ENCODE measurements at regions not wholly inside any gene's neighbourhood (a gene's known extent, or its start where the extent isn't known, plus 50 kb on each side); places are given as distances from the start of the nearest gene placed in this dataset.

- DNase-seq, result no peak
Observed at GRCh38 chr9:28528049-28528448, 954.8 kb upstream of the C9orf72 start.

- DNase-seq, result no peak
Observed at GRCh38 chr9:28538132-28538531, 964.9 kb upstream of the C9orf72 start.

- DNase-seq, result no peak
Observed at GRCh38 chr9:28539434-28540070, 966.3 kb upstream of the C9orf72 start.

GRCh38 chr9:28542928-28543327 lies 969.6 kb upstream of the C9orf72 start:
- DNase-seq, result no peak

- DNase-seq, result no peak
Observed at GRCh38 chr9:28547527-28547926, 974.2 kb upstream of the C9orf72 start.

GRCh38 chr9:28563291-28563934 lies 990.1 kb upstream of the C9orf72 start:
- no peak for DNase-seq

- no peak for DNase-seq
Observed at GRCh38 chr9:28583832-28584231, 1010.6 kb upstream of the C9orf72 start.

GRCh38 chr9:28584542-28584941 lies 1011.3 kb upstream of the C9orf72 start:
- no peak for DNase-seq

- no peak for DNase-seq
Observed at GRCh38 chr9:28587052-28587451, 1013.8 kb upstream of the C9orf72 start.

- no peak for DNase-seq
Observed at GRCh38 chr9:28598408-28598807, 1025.1 kb upstream of the C9orf72 start.

GRCh38 chr9:28600226-28600625 lies 1026.9 kb upstream of the C9orf72 start:
- no peak for DNase-seq

GRCh38 chr9:28607843-28608242 lies 1034.6 kb upstream of the C9orf72 start:
- DNase-seq, result no peak

- no peak for DNase-seq
Observed at GRCh38 chr9:28610339-28610738, 1037.1 kb upstream of the C9orf72 start.

- no peak for DNase-seq
Observed at GRCh38 chr9:28616310-28616709, 1043.0 kb upstream of the C9orf72 start.

- no peak for DNase-seq
Observed at GRCh38 chr9:28620011-28620410, 1046.7 kb upstream of the C9orf72 start.

GRCh38 chr9:28620661-28621060 lies 1047.4 kb upstream of the C9orf72 start:
- DNase-seq, result no peak

GRCh38 chr9:28624771-28625170 lies 1051.5 kb upstream of the C9orf72 start:
- DNase-seq, result no peak

- DNase-seq, result no peak
Observed at GRCh38 chr9:28628031-28628430, 1054.8 kb upstream of the C9orf72 start.

- DNase-seq, result no peak
Observed at GRCh38 chr9:28648723-28649122, 1075.4 kb upstream of the C9orf72 start.

GRCh38 chr9:28650327-28650726 lies 1077.0 kb upstream of the C9orf72 start:
- DNase-seq, result no peak

GRCh38 chr9:28651050-28651722 lies 1077.9 kb upstream of the C9orf72 start:
- no peak for DNase-seq

GRCh38 chr9:28653216-28653615 lies 1079.9 kb upstream of the C9orf72 start:
- DNase-seq, result no peak

- DNase-seq, result no peak
Observed at GRCh38 chr9:28656727-28657126, 1083.4 kb upstream of the C9orf72 start.

- no peak for DNase-seq
Observed at GRCh38 chr9:28661853-28662252, 1088.6 kb upstream of the C9orf72 start.
